ENCODE measurements at regions not wholly inside any gene's neighbourhood (a gene's known extent, or its start where the extent isn't known, plus 50 kb on each side); places are given as distances from the start of the nearest gene placed in this dataset.

DNA sequence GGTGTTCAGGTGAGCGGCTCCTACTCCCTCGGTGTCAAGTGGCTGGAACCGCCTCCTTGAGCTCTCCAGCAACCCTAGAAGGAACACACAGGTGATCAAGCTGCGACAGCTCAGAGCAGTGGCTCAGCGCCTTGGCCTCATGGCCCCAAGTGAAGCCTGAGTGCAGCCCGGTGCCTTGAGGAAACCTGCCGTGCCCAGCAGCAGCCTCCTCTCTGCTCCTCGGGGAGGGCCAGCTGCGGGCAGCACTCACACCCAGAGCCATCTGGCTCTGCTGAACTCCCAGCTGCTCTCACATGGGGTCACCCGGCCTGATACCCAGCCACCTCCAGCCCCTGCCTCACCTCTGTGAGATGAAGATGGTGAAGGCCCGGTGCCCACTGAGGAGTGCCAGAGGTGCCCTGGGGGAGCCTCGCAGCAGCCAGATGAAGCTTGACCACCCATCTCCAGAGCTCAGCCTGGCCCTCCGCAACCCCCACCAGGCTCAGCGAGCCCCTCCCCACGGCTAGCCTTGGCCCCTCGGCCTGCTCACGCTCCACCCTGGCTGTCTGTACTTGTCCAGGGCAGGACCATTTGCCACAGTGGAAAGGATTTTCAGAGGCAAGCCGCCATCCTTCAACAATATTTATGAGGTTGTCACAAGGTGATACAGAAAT lies 70.6 kb upstream of the RAB6C start:
- DNase-seq, result no peak
- H3K4me3 ChIP-seq (ENCODE audit: low read depth, low read length), result no peak overlapping the region
- TF ChIP-seq, protein P1, sequence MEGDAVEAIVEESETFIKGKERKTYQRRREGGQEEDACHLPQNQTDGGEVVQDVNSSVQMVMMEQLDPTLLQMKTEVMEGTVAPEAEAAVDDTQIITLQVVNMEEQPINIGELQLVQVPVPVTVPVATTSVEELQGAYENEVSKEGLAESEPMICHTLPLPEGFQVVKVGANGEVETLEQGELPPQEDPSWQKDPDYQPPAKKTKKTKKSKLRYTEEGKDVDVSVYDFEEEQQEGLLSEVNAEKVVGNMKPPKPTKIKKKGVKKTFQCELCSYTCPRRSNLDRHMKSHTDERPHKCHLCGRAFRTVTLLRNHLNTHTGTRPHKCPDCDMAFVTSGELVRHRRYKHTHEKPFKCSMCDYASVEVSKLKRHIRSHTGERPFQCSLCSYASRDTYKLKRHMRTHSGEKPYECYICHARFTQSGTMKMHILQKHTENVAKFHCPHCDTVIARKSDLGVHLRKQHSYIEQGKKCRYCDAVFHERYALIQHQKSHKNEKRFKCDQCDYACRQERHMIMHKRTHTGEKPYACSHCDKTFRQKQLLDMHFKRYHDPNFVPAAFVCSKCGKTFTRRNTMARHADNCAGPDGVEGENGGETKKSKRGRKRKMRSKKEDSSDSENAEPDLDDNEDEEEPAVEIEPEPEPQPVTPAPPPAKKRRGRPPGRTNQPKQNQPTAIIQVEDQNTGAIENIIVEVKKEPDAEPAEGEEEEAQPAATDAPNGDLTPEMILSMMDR (IDR thresholded peaks at IDR 0.05; ENCODE audit: low read depth, low read length), result no peak
- no peaks in the 10 kb centered on the region for H3K36me3 ChIP-seq
- H3K9me3 ChIP-seq, result no peaks in the 10 kb centered on the region
- no peaks in the 10 kb centered on the region for H3K27me3 ChIP-seq
- no peaks in the 10 kb centered on the region; the same call in 1 of the 2 replicates for H3K4me1 ChIP-seq

DNA sequence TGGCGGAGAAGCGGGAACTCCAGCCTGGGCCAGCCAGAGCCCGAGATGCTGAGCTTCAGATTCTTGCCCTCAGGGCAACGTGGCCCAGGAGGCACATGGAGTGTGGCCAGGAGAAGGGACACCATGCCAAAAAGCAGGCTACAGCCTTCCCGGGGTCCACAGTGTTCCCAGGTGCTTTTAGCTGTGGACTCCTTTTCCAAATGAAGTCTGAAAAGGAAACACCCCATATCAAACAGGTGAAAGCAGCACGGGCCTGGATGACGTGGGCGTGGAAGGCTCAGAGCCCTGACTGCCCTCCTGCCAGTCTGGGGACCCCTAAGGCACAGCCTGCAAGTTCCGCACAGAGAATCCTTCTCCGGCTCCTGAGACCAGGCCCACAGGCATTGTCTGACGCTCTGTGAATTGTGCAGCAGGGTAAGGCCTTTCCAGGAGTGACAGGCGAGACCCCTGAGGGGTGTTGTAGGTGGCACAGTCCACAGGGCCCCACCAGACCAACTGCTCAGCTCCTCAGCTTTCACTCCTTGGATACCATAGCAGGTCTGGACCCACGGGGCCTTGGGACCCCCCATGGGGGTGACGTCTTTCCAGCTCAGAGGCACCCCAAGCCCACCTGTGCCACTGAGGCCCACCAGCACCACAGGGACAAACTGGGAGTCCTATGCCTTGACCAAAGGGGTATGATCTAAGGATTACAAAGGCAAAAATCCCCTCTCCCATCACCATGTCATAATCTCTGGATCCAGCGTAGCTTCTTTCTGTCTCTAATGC lies 69.6 kb upstream of the RAB6C start:
- no peak for DNase-seq

DNA sequence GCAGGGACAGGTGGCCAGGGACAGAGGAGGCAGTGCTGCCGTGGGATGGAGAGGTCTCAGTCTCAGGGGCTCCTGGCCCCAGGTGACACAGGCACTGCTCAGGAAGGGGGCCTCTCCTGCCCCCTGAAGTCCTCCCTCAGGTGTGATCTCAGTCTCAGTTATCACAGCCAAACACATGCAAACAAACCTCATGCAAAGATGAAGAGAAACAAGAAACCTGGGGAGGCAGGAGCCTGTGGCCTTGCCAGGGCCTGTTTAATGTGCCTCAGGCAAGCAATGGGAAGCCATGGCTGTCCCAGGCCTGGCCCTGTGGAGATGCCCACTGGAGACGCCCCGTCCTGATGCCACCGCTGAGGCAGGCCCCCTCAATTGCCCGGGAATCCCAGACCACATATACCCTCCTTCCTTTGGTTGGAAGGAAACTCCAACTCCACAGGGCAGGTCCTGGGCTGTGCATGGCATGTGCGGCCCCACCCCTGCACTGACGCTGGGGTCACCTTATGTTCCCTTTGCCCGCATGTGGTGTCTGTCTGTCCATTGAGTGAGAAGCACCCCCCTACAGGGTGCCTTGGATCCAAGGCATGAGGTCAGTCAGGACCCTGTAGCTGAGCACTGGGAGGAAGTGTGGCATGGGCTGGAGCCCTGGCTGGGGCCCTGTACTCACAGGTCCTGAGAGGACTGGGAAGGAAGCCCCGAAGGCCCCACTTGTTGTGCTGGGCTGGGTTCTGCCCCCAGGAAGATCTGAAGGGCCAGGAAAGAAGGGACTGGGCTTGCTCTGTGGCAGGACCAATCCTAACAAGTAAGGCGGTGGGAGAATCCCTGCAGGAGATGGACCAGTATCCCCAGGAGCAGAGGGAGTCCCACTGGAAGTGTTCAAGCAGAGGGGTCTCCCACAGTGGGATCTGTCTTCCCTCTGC lies 68.8 kb upstream of the RAB6C start:
- TF ChIP-seq, protein P1 (IDR thresholded peaks at IDR 0.05; ENCODE audit: low read depth, low read length), result no peak
- H3K4me3 ChIP-seq (ENCODE audit: low read depth, low read length), result no peak overlapping the region
- no peak for DNase-seq
- H3K4me1 ChIP-seq, result no peaks in the 10 kb centered on the region
- H3K36me3 ChIP-seq, result no peaks in the 10 kb centered on the region
- no peaks in the 10 kb centered on the region for H3K9me3 ChIP-seq
- no peaks in the 10 kb centered on the region for H3K27me3 ChIP-seq

More for the DNA sequence above, 69.6 kb upstream of the RAB6C start:
- H3K4me3 ChIP-seq (ENCODE audit: low read depth, low read length), result no peak overlapping the region
- no peaks in the 10 kb centered on the region for H3K9me3 ChIP-seq
- H3K4me1 ChIP-seq, result no peaks in the 10 kb centered on the region
- no peaks in the 10 kb centered on the region for H3K27me3 ChIP-seq
- TF ChIP-seq, protein P1 (IDR thresholded peaks at IDR 0.05; ENCODE audit: low read depth, low read length), result no peak
- H3K36me3 ChIP-seq, result no peaks in the 10 kb centered on the region

DNA sequence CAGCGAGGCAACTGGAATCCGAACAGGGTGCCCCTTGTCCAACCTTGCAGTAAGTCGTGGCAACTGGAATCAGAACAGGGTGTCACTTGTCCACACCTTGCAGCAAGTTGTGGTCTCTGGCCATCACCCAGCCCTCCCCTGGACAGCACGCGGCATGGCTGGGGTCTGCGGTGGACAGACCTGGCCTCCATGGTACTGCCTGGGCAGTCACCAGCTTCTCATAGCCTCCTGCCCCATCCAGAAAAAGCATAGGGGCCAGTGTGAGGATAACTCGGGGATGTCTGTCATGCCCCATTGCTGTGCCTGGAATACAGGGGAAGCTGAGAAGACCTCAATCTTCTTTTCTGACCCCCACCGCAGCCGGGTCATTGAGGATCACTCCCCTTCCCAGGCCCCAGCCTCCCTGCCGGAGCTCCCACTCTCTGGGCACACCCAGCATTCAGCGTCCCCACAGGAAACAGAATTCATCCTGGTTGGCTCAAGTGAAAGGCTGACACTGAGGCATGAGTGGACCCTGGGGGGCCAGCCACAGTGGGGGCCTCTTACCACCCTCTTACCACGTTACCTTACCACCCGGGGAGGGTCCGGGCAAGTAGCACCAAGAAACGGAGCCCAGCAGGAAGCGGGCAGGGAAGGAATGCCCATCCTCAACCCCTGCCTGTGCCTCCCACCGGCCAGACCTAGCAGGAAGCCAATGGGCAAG lies 68.0 kb upstream of the RAB6C start:
- Histone ChIP-seq H3K4me3 (ENCODE audit: low read depth, low read length) (no peak overlapping the region), H3K27me3 (no peaks in the 10 kb centered on the region), H3K9me3 (no peaks in the 10 kb centered on the region), H3K4me1 (no peaks in the 10 kb centered on the region), H3K36me3 (no peaks in the 10 kb centered on the region)
- no peak for DNase-seq
- TF ChIP-seq, protein P1 (IDR thresholded peaks at IDR 0.05; ENCODE audit: low read depth, low read length), result no peak

DNA sequence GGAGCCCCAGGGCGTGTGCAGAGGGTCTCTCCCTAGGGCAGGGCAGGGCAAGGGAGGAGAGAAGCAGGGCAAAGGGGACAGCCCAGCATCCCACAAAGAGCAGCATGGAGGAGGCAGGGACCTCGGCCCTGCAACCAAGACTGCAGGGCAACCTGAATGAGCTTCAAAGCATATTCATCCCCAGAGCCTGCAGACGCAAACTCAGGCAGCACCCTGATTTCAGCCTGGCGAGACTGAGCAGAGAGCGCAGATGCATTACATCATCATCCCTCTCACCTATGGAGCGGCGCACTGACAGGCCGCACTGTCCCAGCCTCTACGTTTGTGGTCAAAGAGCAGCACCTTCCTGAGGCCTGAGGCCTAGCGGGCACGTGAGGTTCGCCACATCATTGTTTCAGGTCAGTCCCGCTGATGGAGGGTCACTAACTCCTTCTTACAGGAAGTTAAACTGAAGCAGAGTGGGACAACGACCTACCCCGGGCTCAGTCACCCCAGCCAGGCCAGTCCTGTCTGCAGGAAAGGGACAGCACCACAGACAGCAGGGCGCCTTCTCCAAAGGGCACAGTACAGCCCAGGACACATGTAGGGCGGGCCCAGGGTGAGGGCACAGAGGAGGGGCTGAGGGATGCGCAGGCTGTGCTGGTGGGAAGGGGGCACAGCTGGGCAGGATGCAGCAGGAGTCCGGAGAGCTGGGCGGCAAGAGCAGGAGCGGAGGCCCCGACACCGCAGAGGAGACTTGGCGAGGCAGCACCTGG lies 67.2 kb upstream of the RAB6C start:
- TF ChIP-seq, protein P1 (IDR thresholded peaks at IDR 0.05; ENCODE audit: low read depth, low read length), result no peak
- Histone ChIP-seq H3K4me3 (ENCODE audit: low read depth, low read length) (no peak overlapping the region), H3K4me1 (no peaks in the 10 kb centered on the region), H3K9me3 (no peaks in the 10 kb centered on the region), H3K27me3 (no peaks in the 10 kb centered on the region), H3K36me3 (no peaks in the 10 kb centered on the region)
- DNase-seq, result no peak
